Activated CD4-positive, alpha-beta T cell treated with anti-CD3 and anti-CD28 coated beads for 36 hours (primary cell): ENCODE measurements at regions not wholly inside any gene's neighbourhood (a gene's known extent, or its start where the extent isn't known, plus 50 kb on each side); places are given as distances from the start of the nearest gene placed in this dataset.

ENCODE experiments used
- ATAC-seq: fragments of 200-7000 bp; cut with Tn5 transposase; one replicate; pipeline ENCODE4 v1.10.0; 2021; ENCODE audit warnings: mild to moderate bottlenecking, moderate library complexity
- CTCF ChIA-PET: fragments of 350-600 bp; sonication (Branson Sonifier 250); formaldehyde crosslinking; loops from one replicate; lab custom pipeline; 2021; ENCODE audit warnings: antibody characterized with exemption; lab: Charles Lee
- POLR2A ChIA-PET: fragments of 350-600 bp; sonication (Branson Sonifier 250); formaldehyde crosslinking; loops from one replicate; lab custom pipeline; 2021; ENCODE audit warnings: antibody characterized with exemption, inconsistent platforms; lab: Charles Lee
- DNase-seq: peaks from one replicate; pipeline ENCODE4 v3.0.0-alpha.2; 2020
- H3K27ac Mint-ChIP-seq: one replicate; pipeline ENCODE4 v1.8.0; 2021; ENCODE audit warnings: mixed read lengths
- H3K27me3 Mint-ChIP-seq: one replicate; pipeline ENCODE4 v1.8.0; 2021; ENCODE audit warnings: mixed read lengths
- H3K36me3 Mint-ChIP-seq: one replicate; pipeline ENCODE4 v1.8.0; 2021; ENCODE audit warnings: low read depth, mixed read lengths
- H3K4me1 Mint-ChIP-seq: one replicate; pipeline ENCODE4 v1.8.0; 2021; ENCODE audit warnings: mixed read lengths
- H3K4me3 Mint-ChIP-seq: one replicate; pipeline ENCODE4 v1.8.0; 2021; ENCODE audit warnings: mild to moderate bottlenecking, moderate library complexity, mixed read lengths
- H3K9me3 Mint-ChIP-seq: one replicate; pipeline ENCODE4 v1.8.0; 2021; ENCODE audit warnings: low read depth, mixed read lengths
- intact Hi-C, 2 experiments: fragments of 100-400 bp; cut with DNase I in 1 of 2; cut with micrococcal nuclease in 1 of 2; formaldehyde crosslinking; loops; one replicate each; pipeline versions ENCODE4 v1.14.2 to v1.15.1; 2022 to 2024; cut with DNase I, micrococcal nuclease

- Mint-ChIP-seq H3K4me3 (no peak overlapping the region), H3K36me3 (no peaks in the 10 kb centered on the region), H3K27ac (no peak overlapping the region), H3K9me3 (no peaks in the 10 kb centered on the region), H3K4me1 (no peaks in the 10 kb centered on the region), H3K27me3 (no peaks in the 10 kb centered on the region)
- ChIA-PET POLR2A (no interaction called here), CTCF (no interaction called here)
- DNase-seq (no peak), ATAC-seq (peak; percentile 58)
- intact Hi-C loops: no loop called here
These were observed 1851.6 kb upstream of the TENM3 start for GRCh38 chr4:180391613-180392012.

- Mint-ChIP-seq H3K27ac (no peak overlapping the region), H3K4me1 (no peaks in the 10 kb centered on the region), H3K4me3 (no peak overlapping the region), H3K27me3 (no peaks in the 10 kb centered on the region), H3K9me3 (no peaks in the 10 kb centered on the region), H3K36me3 (no peaks in the 10 kb centered on the region)
- DNase-seq (no peak), ATAC-seq (no peak)
- intact Hi-C loops: no loop called here
- POLR2A ChIA-PET: no interaction called here
- CTCF ChIA-PET: no interaction called here
These were observed 1848.9 kb upstream of the TENM3 start for GRCh38 chr4:180394312-180394711.

- no peak for ATAC-seq
- CTCF ChIA-PET: no interaction called here
These were observed 1848.5 kb upstream of the TENM3 start for GRCh38 chr4:180394730-180395129.

GRCh38 chr4:180398564-180398963 is 1844.6 kb upstream of the TENM3 start:
- POLR2A ChIA-PET: interaction anchor here (0.7 kb wide), 1 partner anchor 28 kb away, joined by 3 read pairs; no protein-coding TSS in a partner anchor
- Mint-ChIP-seq H3K36me3 (no peaks in the 10 kb centered on the region), H3K27me3 (no peaks in the 10 kb centered on the region), H3K4me3 (no peak overlapping the region), H3K27ac (no peak overlapping the region), H3K9me3 (peaks cover 2% of the 10 kb centered on the region), H3K4me1 (no peaks in the 10 kb centered on the region)
- CTCF ChIA-PET: no interaction called here
- no peak for ATAC-seq
- DNase-seq: no peak
- intact Hi-C loops: no loop called here

More at GRCh38 chr4:180394730-180395129, 1848.5 kb upstream of the TENM3 start:
- H3K9me3 Mint-ChIP-seq: no peaks in the 10 kb centered on the region
- intact Hi-C loops: no loop called here
- POLR2A ChIA-PET: no interaction called here
- no peaks in the 10 kb centered on the region for H3K4me1 Mint-ChIP-seq
- no peak overlapping the region for H3K27ac Mint-ChIP-seq
- H3K36me3 Mint-ChIP-seq: no peaks in the 10 kb centered on the region
- no peak overlapping the region for H3K4me3 Mint-ChIP-seq
- no peaks in the 10 kb centered on the region for H3K27me3 Mint-ChIP-seq
- DNase-seq: no peak

- H3K27me3 Mint-ChIP-seq: no peaks in the 10 kb centered on the region
- no peak for DNase-seq
- no peak overlapping the region for H3K4me3 Mint-ChIP-seq
- ATAC-seq: no peak
- peaks cover 2% of the 10 kb centered on the region for H3K9me3 Mint-ChIP-seq
- CTCF ChIA-PET: no interaction called here
- POLR2A ChIA-PET: no interaction called here
- no peaks in the 10 kb centered on the region for H3K36me3 Mint-ChIP-seq
- intact Hi-C loops: no loop called here
- H3K4me1 Mint-ChIP-seq: no peaks in the 10 kb centered on the region
- no peak overlapping the region for H3K27ac Mint-ChIP-seq
These were observed 1835.8 kb upstream of the TENM3 start for GRCh38 chr4:180407275-180407885.

- Mint-ChIP-seq H3K4me3 (no peak overlapping the region), H3K36me3 (no peaks in the 10 kb centered on the region), H3K27ac (no peak overlapping the region), H3K9me3 (no peaks in the 10 kb centered on the region), H3K27me3 (no peaks in the 10 kb centered on the region), H3K4me1 (no peaks in the 10 kb centered on the region)
- DNase-seq: no peak
- ChIA-PET POLR2A (no interaction called here), CTCF (interaction anchor here (0.5 kb wide), 1 partner anchor 38 kb away, joined by 4 read pairs; no protein-coding TSS in a partner anchor)
- ATAC-seq: no peak
- intact Hi-C loops: no loop called here
These were observed 1824.2 kb upstream of the TENM3 start for GRCh38 chr4:180418819-180419531.

- ATAC-seq (no peak), DNase-seq (no peak)
- Mint-ChIP-seq H3K4me3 (no peak overlapping the region), H3K9me3 (peaks cover 2% of the 10 kb centered on the region), H3K4me1 (no peaks in the 10 kb centered on the region), H3K27me3 (no peaks in the 10 kb centered on the region), H3K27ac (no peak overlapping the region), H3K36me3 (no peaks in the 10 kb centered on the region)
- intact Hi-C loops: no loop called here
- ChIA-PET POLR2A (no interaction called here), CTCF (interaction anchor here (0.8 kb wide), 1 partner anchor 460 kb away, joined by 3 read pairs; no protein-coding TSS in a partner anchor)
These were observed 1820.1 kb upstream of the TENM3 start for GRCh38 chr4:180422989-180423711.

- ChIA-PET CTCF (no interaction called here), POLR2A (no interaction called here)
- intact Hi-C loops: no loop called here
- H3K4me1 Mint-ChIP-seq: no peaks in the 10 kb centered on the region
- ATAC-seq (no peak), DNase-seq (no peak)
- H3K4me3 Mint-ChIP-seq: no peak overlapping the region
- no peaks in the 10 kb centered on the region for H3K36me3 Mint-ChIP-seq
- H3K27ac Mint-ChIP-seq: no peak overlapping the region
- H3K27me3 Mint-ChIP-seq: no peaks in the 10 kb centered on the region
- H3K9me3 Mint-ChIP-seq: peaks cover 2% of the 10 kb centered on the region
These were observed 1819.5 kb upstream of the TENM3 start for GRCh38 chr4:180423712-180424057.

GRCh38 chr4:180426938-180427337 is 1816.3 kb upstream of the TENM3 start:
- Mint-ChIP-seq H3K4me1 (no peaks in the 10 kb centered on the region), H3K4me3 (no peak overlapping the region), H3K36me3 (no peaks in the 10 kb centered on the region), H3K27ac (no peak overlapping the region), H3K27me3 (no peaks in the 10 kb centered on the region), H3K9me3 (peaks cover 2% of the 10 kb centered on the region)
- ChIA-PET CTCF (no interaction called here), POLR2A (no interaction called here)
- intact Hi-C loops: no loop called here
- no peak for ATAC-seq
- DNase-seq: no peak

GRCh38 chr4:180430283-180430682 is 1812.9 kb upstream of the TENM3 start:
- Mint-ChIP-seq H3K27me3 (no peaks in the 10 kb centered on the region), H3K4me1 (no peaks in the 10 kb centered on the region), H3K9me3 (peaks cover 4% of the 10 kb centered on the region), H3K36me3 (no peaks in the 10 kb centered on the region), H3K27ac (no peak overlapping the region), H3K4me3 (no peak overlapping the region)
- ChIA-PET POLR2A (no interaction called here), CTCF (no interaction called here)
- no peak for DNase-seq
- intact Hi-C loops: no loop called here
- ATAC-seq: no peak

GRCh38 chr4:180434131-180434895 is 1808.9 kb upstream of the TENM3 start:
- no peaks in the 10 kb centered on the region for H3K4me1 Mint-ChIP-seq
- peaks cover 2% of the 10 kb centered on the region for H3K27me3 Mint-ChIP-seq
- intact Hi-C loops: no loop called here
- H3K4me3 Mint-ChIP-seq: no peak overlapping the region
- ChIA-PET CTCF (no interaction called here), POLR2A (no interaction called here)
- no peak for DNase-seq
- no peak overlapping the region for H3K27ac Mint-ChIP-seq
- no peak for ATAC-seq
- no peaks in the 10 kb centered on the region for H3K36me3 Mint-ChIP-seq
- peaks cover 2% of the 10 kb centered on the region for H3K9me3 Mint-ChIP-seq
